LHCN-M2 (cell line): ENCODE measurements at regions not wholly inside any gene's neighbourhood (a gene's known extent, or its start where the extent isn't known, plus 50 kb on each side); places are given as distances from the start of the nearest gene placed in this dataset.
A peak's percentile ranks its signal among the peaks of the same experiment; 100 is the strongest.
"Not testable (repeated sequence)": the region's sequence is repeated elsewhere in the genome, so short reads cannot be mapped to it uniquely, and the experiment has no call there.

Experiments used
- DNase-seq: peaks from one replicate; pipeline ENCODE4 v3.0.0-alpha.2; 2012; ENCODE audit warnings: low read depth

DNA sequence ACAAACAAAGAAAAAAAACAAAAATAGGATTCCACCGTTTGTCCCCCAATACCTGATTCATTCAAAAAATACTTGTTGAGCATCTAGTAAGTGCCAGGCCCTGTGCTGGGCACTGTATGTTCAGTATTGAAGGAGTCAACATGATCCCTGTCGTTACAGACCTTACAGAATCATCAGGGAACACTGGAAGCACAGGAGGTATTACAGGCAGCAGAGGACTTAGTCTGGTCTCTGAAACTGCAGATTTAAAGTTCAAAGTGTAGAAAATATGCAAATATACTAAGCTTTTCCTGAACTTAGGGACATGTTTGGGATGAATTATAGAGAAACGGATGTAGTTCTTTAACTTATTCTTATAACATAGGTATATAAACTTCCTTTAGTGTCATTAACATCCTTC is 160.7 kb upstream of the RFC3 start:
- no peak for DNase-seq

- no peak for DNase-seq
These were observed 158.5 kb upstream of the RFC3 start for GRCh38 chr13:33659466-33659865.

DNA sequence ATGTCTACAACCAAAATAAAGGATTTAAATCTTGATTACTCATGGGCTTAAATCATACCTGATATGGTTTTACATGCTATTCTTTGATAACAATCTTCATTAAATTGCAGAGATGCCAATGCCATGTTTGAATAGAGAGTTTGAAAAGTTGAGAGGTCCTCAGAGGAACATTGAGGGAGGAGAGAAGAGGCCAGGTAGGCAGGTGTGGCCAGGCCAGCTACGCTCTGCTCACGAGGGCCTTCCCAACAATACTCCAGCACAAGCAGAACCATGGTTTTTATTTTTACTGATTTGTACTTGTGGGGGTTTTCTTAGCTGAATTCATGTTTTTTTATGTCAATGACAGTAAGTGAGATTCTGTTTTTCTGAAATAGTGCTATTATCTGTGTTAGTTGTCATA is 158.1 kb upstream of the RFC3 start:
- no peak for DNase-seq

DNA sequence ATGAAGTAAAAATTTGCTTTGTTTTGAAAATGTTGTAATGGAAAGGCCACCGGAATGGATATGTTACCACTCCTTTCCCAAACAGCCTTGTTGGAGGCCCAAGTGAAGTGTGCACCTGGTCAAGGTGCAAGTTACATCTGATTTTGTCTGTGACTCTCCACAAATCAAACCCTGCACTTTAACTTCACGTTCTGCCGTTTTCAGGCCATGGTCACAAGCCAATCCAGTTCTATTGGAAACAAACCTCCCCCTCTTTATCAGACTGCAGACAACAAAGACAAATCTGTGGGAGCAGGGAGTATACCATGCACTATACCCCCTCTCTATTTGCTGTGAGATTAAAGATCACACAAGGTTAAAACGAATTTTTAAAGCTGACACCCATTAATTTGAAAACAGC is 155.6 kb upstream of the RFC3 start:
- no peak for DNase-seq

DNA sequence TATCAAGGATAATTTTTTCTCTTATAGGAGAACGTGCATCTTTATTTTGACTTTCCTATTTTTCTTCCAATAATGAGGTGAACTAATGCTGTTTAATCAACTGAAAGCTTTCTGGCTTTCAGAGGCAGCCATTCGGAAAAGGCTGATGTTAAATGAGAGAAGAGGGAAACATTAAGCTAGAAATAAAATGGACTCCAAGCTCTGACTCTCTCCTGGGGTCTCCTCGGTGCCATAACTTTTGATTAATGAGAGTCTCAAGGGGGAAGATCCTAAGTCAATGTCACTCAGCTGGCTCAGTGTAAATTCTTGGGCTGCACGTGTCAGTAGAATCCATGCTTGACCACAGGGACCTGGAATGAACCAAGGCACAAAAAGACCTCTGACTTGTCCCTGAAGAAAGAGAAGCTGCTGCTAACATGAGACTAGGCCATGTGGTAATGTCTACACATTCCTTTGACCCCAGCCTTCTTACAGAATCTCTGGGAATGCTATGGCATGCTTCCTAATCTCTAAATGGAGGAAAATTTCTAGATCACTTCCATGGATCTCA is 152.2 kb upstream of the RFC3 start:
- DNase-seq: no peak

- DNase-seq: no peak
These were observed 146.4 kb upstream of the RFC3 start for GRCh38 chr13:33671560-33671959.

GRCh38 chr13:33672022-33672421 is 145.9 kb upstream of the RFC3 start:
- not testable (repeated sequence) for DNase-seq

DNA sequence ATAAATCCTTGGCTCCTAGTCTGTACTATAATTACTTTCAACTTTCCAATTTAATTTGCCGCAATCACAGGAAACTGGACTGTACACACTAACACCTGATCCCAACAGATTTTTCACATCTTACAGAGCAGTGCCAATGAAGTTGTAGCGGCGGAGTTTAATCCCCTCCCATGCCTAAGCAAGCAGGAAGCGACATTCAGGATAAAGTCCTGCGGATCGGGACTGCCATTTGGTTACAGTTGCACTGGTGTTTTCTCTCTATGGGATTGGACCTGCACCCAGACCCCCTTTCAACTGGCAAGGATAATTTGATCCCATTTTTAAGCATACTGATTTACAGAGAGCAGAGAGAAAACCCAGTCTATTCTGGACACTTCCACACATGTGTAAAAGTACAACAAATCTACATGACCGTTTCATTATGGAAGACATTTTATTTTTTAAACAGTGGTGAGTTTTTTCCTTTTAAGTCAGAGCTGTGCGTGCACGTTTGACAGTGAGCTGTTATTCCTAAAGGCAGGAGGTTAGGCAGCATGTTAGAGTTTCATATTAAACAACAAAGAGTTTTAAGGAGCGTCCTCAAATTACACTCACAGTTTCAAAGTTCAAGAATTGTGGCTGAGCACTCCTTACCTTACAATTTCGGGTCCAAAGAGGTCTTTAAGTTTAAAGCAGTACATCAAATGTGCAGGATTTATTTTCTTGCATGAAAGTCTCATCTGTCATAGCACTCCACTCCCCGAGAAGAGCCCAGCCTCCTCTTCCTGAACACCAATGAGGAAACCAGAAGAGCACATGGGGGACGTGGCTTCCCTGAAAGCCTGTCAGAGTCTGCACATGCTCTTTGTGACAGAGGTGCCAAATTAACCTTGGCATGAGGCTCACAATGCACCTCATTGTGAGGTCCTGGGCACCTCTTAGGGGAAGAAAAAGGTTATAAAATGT is 141.6 kb upstream of the RFC3 start:
- DNase-seq: peak; percentile 69

DNA sequence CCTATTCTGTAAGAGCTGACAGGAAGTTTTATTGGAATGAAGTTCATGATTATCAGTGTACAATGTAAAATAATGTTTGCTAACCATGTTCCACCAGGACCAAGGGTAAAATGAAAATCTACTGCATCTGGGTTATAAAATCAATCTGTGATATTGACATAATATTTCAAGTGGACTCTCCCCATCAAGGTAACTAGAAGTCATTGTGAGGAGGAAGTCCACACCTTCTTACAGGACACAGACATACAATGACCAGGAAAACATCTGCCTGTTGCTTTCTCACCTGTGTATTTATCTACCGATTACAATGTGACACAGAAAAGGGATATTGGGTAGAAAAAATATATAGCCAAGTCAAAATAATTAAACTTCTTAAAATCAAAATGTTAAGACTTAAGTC is 140.7 kb upstream of the RFC3 start:
- no peak for DNase-seq

- DNase-seq: no peak
These were observed 139.9 kb upstream of the RFC3 start for GRCh38 chr13:33678084-33678483.

- DNase-seq: no peak
These were observed 138.9 kb upstream of the RFC3 start for GRCh38 chr13:33678906-33679657.

DNA sequence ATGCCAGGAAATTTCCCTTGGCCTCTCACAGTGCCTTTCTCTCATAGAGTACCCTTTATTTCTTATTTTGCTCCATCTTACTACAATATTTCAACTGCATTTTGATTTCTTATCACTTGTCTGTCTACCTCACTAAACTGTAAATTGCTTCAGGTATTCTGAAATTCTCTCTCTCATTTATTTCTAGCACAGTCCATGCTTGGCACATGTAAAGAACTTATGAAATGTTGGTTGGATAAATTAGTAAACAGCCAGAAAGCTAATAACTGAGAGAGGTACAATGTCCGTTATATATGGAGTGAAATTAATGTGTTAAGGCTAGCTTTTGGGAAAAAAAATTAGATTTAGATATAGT is 138.3 kb upstream of the RFC3 start:
- no peak for DNase-seq

- no peak for DNase-seq
These were observed 135.9 kb upstream of the RFC3 start for GRCh38 chr13:33682020-33682564.

DNA sequence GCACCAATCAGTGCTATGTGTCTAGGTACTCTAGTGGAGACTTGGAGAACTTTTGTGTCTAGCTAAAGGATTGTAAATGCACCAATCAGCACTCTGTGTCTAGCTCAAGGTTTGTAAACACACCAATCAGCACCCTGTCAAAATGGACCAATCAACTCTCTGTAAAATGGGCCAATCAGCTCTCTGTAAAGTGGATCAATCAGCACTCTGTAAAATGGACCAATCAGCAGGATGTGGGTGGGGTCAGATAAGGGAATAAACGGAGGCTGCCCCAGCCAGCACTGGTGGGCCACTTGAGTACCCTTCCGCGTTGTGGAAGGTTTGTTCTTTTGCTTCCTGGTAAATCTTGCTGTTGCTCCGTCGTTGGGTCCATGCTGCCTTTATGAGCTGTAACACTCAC is 135.3 kb upstream of the RFC3 start:
- not testable (repeated sequence) for DNase-seq

- no peak for DNase-seq
These were observed 134.6 kb upstream of the RFC3 start for GRCh38 chr13:33683376-33683775.

GRCh38 chr13:33684874-33685273 is 133.1 kb upstream of the RFC3 start:
- no peak for DNase-seq

DNA sequence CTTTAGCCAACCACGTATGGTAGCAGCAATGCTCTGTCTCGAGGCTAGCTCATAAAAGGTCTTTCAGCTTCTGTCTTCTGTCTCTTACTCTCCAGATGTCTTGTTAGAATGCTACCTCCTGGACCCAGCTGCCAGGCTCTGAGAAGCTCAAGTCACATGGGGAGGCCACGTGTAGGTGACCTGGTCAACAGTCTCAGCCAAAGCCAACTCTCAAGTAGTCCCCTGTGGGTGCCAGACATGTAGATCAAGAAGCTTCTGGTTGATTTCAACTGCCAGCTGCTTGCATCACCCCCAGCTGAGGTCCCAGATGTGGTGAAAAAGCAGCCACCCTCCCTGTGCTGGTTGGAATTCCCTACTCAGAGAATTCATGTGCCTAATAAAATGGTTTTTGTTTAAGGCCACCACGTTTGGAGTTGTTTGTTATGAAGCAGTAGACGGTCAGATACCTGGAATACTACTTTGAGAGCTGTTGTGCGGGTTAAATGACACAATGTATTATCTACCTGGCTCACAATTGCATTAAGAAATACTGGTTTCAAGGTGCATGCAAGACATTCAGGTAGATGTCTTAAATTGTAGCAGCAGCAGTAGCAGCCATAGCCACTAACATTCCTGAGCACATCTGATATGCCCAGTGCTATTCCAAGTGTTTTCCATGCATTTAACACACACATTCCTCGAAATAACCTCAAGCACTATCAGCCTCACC is 131.0 kb upstream of the RFC3 start:
- no peak for DNase-seq

GRCh38 chr13:33690354-33690753 is 127.6 kb upstream of the RFC3 start:
- no peak for DNase-seq

DNA sequence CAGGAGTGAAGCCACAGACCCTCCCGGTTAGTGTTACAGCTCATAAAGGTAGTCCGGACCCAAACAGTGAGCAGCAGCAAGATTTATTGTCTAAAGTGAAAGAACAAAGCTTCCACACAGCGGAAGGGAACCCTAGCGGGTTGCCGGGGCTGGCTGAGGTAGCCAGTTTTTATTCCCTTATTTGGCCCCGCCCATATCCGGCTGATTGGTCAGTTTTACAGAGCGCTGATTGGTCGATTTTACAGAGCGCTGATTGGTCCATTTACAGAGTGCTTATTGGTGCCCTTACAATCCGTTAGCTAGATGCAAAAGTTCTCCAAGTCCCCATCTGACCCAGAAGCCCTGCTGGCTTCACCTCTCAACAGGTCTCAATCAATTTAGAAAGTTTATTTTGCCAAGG is 126.0 kb upstream of the RFC3 start:
- DNase-seq: no peak

DNA sequence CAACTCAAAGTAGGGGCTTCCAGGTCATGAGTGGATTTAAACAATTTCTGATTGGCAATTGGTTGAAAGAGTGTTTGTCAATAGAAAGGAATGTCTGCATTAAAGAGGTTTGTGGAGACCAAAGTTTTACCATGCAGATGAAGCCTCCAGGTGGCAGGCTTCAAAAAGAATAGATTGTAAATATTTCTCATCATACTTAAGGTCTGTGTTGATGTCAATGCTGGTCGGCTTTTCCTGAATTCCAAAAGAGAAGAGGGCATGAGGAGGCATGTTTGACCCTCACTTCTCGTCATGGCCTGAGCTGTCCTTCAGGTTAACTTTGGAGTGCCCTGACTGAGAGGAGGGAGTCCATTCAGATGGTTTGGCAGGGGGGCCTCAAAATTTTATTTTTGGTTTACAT is 125.4 kb upstream of the RFC3 start:
- DNase-seq: no peak

GRCh38 chr13:33694546-33694945 is 123.4 kb upstream of the RFC3 start:
- no peak for DNase-seq

GRCh38 chr13:33696530-33696929 is 121.4 kb upstream of the RFC3 start:
- no peak for DNase-seq
